ENCODE measurements at regions not wholly inside any gene's neighbourhood (a gene's known extent, or its start where the extent isn't known, plus 50 kb on each side); places are given as distances from the start of the nearest gene placed in this dataset.

- CTCF ChIA-PET (ENCODE audit: low intra/inter-chr PET ratio, low total read pairs) = no interaction called here
- Histone ChIP-seq H3K79me2 (ENCODE audit: insufficient read depth, low read length) (no peaks in the 10 kb centered on the region), H3K4me1 (ENCODE audit: insufficient read depth, low read length) (no peaks in the 10 kb centered on the region), H3K4me3 (replicated peaks in 1 of 3; ENCODE audit: insufficient read depth in 1 of 3, low read depth in 2 of 3, low read length in 3 of 3) (no peak overlapping the region), H2AFZ (ENCODE audit: low read length) (no peak overlapping the region), H3K4me2 (ENCODE audit: low read depth, low read length) (no peak overlapping the region), H3K9ac (ENCODE audit: insufficient read depth, low read depth, low read length) (no peak overlapping the region), H3K27me3 (ENCODE audit: control insufficient read depth in 1 of 2, insufficient read depth in 2 of 2, low read length in 2 of 2) (no peaks in the 10 kb centered on the region; a peak in 1 of 5 replicates), H3K36me3 (replicated peaks in 1 of 2; ENCODE audit: control insufficient read depth in 1 of 2, insufficient read depth in 2 of 2, low read length in 2 of 2) (no peaks in the 10 kb centered on the region), H3K27ac (ENCODE audit: extremely low read length, insufficient read depth, low read length) (no peak overlapping the region), H3K9me3 (ENCODE audit: low read length) (no peaks in the 10 kb centered on the region), H4K20me1 (ENCODE audit: insufficient read depth, low read length) (no peaks in the 10 kb centered on the region)
- BruUV-seq (replicated peaks) = no TSS peak
- no peak for FAIRE-seq
- POLR2A ChIA-PET = no interaction called here
- 17% methylated on average over 4 of the region's 4 CpGs for WGBS (ENCODE audit: low lambda C conversion rate)
- in situ Hi-C loops (cut with HindIII; ENCODE audit: extremely low pct_ligation_motif_present, low pct_unique_long_range_greater_than_20kb) (no loop called here), intact Hi-C loops (cut with micrococcal nuclease; ENCODE audit: unreplicated experiment) (no loop called here)
- no peak for DNase-seq (ENCODE audit: low spot score)
- ATAC-seq = no peak
- TF ChIP-seq FOXP4 (CRISPR knock-in tag; IDR thresholded peaks at IDR 0.05) (no peak), ZNF280D (CRISPR knock-in tag; IDR thresholded peaks at IDR 0.05) (no peak), CREM (IDR thresholded peaks at IDR 0.05) (no peak), CREM (CRISPR knock-in tag; IDR thresholded peaks at IDR 0.05) (no peak), ZNF879 (CRISPR knock-in tag; IDR thresholded peaks at IDR 0.05) (no peak), THYN1 (CRISPR knock-in tag; IDR thresholded peaks at IDR 0.05; ENCODE audit: borderline replicate concordance, low read depth) (no peak), ZNF143 (CRISPR knock-in tag; IDR thresholded peaks at IDR 0.05) (no peak), SNAI1 (CRISPR knock-in tag; IDR thresholded peaks at IDR 0.05; ENCODE audit: borderline replicate concordance) (no peak)
- TF ChIP-seq, protein P1, sequence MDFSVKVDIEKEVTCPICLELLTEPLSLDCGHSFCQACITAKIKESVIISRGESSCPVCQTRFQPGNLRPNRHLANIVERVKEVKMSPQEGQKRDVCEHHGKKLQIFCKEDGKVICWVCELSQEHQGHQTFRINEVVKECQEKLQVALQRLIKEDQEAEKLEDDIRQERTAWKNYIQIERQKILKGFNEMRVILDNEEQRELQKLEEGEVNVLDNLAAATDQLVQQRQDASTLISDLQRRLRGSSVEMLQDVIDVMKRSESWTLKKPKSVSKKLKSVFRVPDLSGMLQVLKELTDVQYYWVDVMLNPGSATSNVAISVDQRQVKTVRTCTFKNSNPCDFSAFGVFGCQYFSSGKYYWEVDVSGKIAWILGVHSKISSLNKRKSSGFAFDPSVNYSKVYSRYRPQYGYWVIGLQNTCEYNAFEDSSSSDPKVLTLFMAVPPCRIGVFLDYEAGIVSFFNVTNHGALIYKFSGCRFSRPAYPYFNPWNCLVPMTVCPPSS (IDR thresholded peaks at IDR 0.05) = no peak
- TF ChIP-seq, protein P2, sequence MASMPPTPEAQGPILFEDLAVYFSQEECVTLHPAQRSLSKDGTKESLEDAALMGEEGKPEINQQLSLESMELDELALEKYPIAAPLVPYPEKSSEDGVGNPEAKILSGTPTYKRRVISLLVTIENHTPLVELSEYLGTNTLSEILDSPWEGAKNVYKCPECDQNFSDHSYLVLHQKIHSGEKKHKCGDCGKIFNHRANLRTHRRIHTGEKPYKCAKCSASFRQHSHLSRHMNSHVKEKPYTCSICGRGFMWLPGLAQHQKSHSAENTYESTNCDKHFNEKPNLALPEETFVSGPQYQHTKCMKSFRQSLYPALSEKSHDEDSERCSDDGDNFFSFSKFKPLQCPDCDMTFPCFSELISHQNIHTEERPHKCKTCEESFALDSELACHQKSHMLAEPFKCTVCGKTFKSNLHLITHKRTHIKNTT (CRISPR knock-in tag; IDR thresholded peaks at IDR 0.05) = no peak
- TF ChIP-seq, protein P3, sequence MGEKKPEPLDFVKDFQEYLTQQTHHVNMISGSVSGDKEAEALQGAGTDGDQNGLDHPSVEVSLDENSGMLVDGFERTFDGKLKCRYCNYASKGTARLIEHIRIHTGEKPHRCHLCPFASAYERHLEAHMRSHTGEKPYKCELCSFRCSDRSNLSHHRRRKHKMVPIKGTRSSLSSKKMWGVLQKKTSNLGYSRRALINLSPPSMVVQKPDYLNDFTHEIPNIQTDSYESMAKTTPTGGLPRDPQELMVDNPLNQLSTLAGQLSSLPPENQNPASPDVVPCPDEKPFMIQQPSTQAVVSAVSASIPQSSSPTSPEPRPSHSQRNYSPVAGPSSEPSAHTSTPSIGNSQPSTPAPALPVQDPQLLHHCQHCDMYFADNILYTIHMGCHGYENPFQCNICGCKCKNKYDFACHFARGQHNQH (CRISPR knock-in tag; IDR thresholded peaks at IDR 0.05) = no peak
- TF ChIP-seq, protein P4, sequence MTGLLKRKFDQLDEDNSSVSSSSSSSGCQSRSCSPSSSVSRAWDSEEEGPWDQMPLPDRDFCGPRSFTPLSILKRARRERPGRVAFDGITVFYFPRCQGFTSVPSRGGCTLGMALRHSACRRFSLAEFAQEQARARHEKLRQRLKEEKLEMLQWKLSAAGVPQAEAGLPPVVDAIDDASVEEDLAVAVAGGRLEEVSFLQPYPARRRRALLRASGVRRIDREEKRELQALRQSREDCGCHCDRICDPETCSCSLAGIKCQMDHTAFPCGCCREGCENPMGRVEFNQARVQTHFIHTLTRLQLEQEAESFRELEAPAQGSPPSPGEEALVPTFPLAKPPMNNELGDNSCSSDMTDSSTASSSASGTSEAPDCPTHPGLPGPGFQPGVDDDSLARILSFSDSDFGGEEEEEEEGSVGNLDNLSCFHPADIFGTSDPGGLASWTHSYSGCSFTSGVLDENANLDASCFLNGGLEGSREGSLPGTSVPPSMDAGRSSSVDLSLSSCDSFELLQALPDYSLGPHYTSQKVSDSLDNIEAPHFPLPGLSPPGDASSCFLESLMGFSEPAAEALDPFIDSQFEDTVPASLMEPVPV (CRISPR knock-in tag; IDR thresholded peaks at IDR 0.05) = no peak
Observed at GRCh38 chr10:63836666-63837442, 315.7 kb downstream of the REEP3 start.

All from HepG2 (cell line).